Peyer's patch (tissue), 4 donors: ENCODE measurements at regions not wholly inside any gene's neighbourhood (a gene's known extent, or its start where the extent isn't known, plus 50 kb on each side); places are given as distances from the start of the nearest gene placed in this dataset.

Experiments used
- DNase-seq, 3 donors: peaks; one replicate each; pipeline ENCODE4 v3.0.0-alpha.2; 2017 to 2019
- H3K27ac ChIP-seq, 4 donors: fragments of 200-600 bp; sonication (generic); one replicate each; pipeline ENCODE4 v1.5.1; 2016 to 2019
- H3K27me3 ChIP-seq, 2 donors: fragments of 200-600 bp; sonication (generic); one replicate each; pipeline ENCODE4 v1.5.1; 2019
- H3K36me3 ChIP-seq, 3 donors: fragments of 200-600 bp; sonication (generic); one replicate each; pipeline ENCODE4 v1.5.1; 2016 to 2019
- H3K4me1 ChIP-seq, 4 donors: fragments of 200-600 bp; sonication (generic); one replicate each; pipeline ENCODE4 v1.5.1; 2016 to 2019
- H3K4me3 ChIP-seq, 4 donors: fragments of 200-600 bp; sonication (generic); 1 replicate in 3 of 4; 2 replicates in 1 of 4; pipeline ENCODE4 v1.5.1; 2016 to 2019; ENCODE audit warnings: mild to moderate bottlenecking in 1 of 4
- H3K9me3 ChIP-seq, 4 donors: fragments of 200-600 bp; sonication (generic); one replicate each; pipeline ENCODE4 v1.5.1; 2016 to 2019; ENCODE audit warnings: mild to moderate bottlenecking in 1 of 4
- CTCF ChIP-seq, 6 experiments: fragments of 450-650 bp in 4 of 6; fragments of 200-600 bp in 2 of 6; sonication (generic) in 1 of 6; IDR thresholded peaks; one replicate each; pipeline ENCODE4 v1.5.1; 2017 to 2019; ENCODE audit warnings: antibody characterized with exemption in 6 of 6, mild to moderate bottlenecking in 3 of 6, moderate library complexity in 1 of 6
- POLR2A ChIP-seq, 2 donors: fragments of 450-650 bp; IDR thresholded peaks; one replicate each; pipeline ENCODE4 v1.5.1; 2017; ENCODE audit warnings: antibody characterized with exemption in 2 of 2, mild to moderate bottlenecking in 2 of 2, moderate library complexity in 2 of 2

- Histone ChIP-seq H3K27me3 (no peaks in the 10 kb centered on the region), H3K4me1 (no peaks in the 10 kb centered on the region), H3K27ac (no peak overlapping the region), H3K4me3 (no peak overlapping the region), H3K9me3 (no peaks in the 10 kb centered on the region), H3K36me3 (no peaks in the 10 kb centered on the region)
- DNase-seq: no peak
- no peak for TF ChIP-seq CTCF (IDR thresholded peaks at IDR 0.05)
- no peak for TF ChIP-seq POLR2A (IDR thresholded peaks at IDR 0.05)
Observed at GRCh38 chr5:125333416-125333815, 587.0 kb upstream of the ZNF608 start.

- Histone ChIP-seq H3K4me1 (no peaks in the 10 kb centered on the region), H3K36me3 (no peaks in the 10 kb centered on the region), H3K9me3 (no peaks in the 10 kb centered on the region), H3K4me3 (no peak overlapping the region), H3K27ac (no peak overlapping the region), H3K27me3 (no peaks in the 10 kb centered on the region)
- TF ChIP-seq POLR2A (IDR thresholded peaks at IDR 0.05): no peak
- TF ChIP-seq CTCF (IDR thresholded peaks at IDR 0.05): no peak
- DNase-seq: no peak
Observed at GRCh38 chr5:125336401-125336800, 590.0 kb upstream of the ZNF608 start.

GRCh38 chr5:125337294-125337693 lies 590.9 kb upstream of the ZNF608 start:
- no peak for TF ChIP-seq CTCF (IDR thresholded peaks at IDR 0.05)
- TF ChIP-seq POLR2A (IDR thresholded peaks at IDR 0.05): no peak
- no peaks in the 10 kb centered on the region for H3K4me1 ChIP-seq
- DNase-seq: no peak
- no peaks in the 10 kb centered on the region for H3K27me3 ChIP-seq
- H3K27ac ChIP-seq: no peak overlapping the region
- H3K9me3 ChIP-seq: no peaks in the 10 kb centered on the region
- H3K36me3 ChIP-seq: no peaks in the 10 kb centered on the region
- no peak overlapping the region for H3K4me3 ChIP-seq

- H3K4me1 ChIP-seq: no peaks in the 10 kb centered on the region
- DNase-seq: no peak
- TF ChIP-seq CTCF (IDR thresholded peaks at IDR 0.05) (no peak), POLR2A (IDR thresholded peaks at IDR 0.05) (no peak)
- H3K27ac ChIP-seq: no peak overlapping the region
- H3K36me3 ChIP-seq: no peaks in the 10 kb centered on the region
- H3K27me3 ChIP-seq: no peaks in the 10 kb centered on the region
- H3K4me3 ChIP-seq: no peak overlapping the region
- no peaks in the 10 kb centered on the region for H3K9me3 ChIP-seq
Observed at GRCh38 chr5:125338440-125339174, 592.2 kb upstream of the ZNF608 start.

- Histone ChIP-seq H3K4me1 (no peaks in the 10 kb centered on the region), H3K27me3 (no peaks in the 10 kb centered on the region), H3K27ac (no peak overlapping the region), H3K36me3 (no peaks in the 10 kb centered on the region), H3K4me3 (no peak overlapping the region), H3K9me3 (no peaks in the 10 kb centered on the region)
- TF ChIP-seq POLR2A (IDR thresholded peaks at IDR 0.05) (no peak), CTCF (IDR thresholded peaks at IDR 0.05) (no peak)
- DNase-seq: no peak
Observed at GRCh38 chr5:125341436-125341835, 595.0 kb upstream of the ZNF608 start.

GRCh38 chr5:125343015-125343414 lies 596.6 kb upstream of the ZNF608 start:
- no peaks in the 10 kb centered on the region for H3K36me3 ChIP-seq
- no peaks in the 10 kb centered on the region for H3K4me1 ChIP-seq
- no peak for DNase-seq
- no peaks in the 10 kb centered on the region for H3K9me3 ChIP-seq
- TF ChIP-seq POLR2A (IDR thresholded peaks at IDR 0.05): no peak
- TF ChIP-seq CTCF (IDR thresholded peaks at IDR 0.05): no peak
- no peak overlapping the region for H3K27ac ChIP-seq
- no peaks in the 10 kb centered on the region for H3K27me3 ChIP-seq
- H3K4me3 ChIP-seq: no peak overlapping the region
